Type B pancreatic cell (in vitro differentiated cells): ENCODE measurements at regions not wholly inside any gene's neighbourhood (a gene's known extent, or its start where the extent isn't known, plus 50 kb on each side); places are given as distances from the start of the nearest gene placed in this dataset.
"Not testable (repeated sequence)": the region's sequence is repeated elsewhere in the genome, so short reads cannot be mapped to it uniquely, and the experiment has no call there.

Source experiments
- DNase-seq: peaks from one replicate; pipeline ENCODE4 v3.0.0; 2021; ENCODE audit warnings: mixed read lengths; ENCODE audit not compliant: unreplicated experiment; ENCODE audit errors: extremely low spot score
- H3K27ac Mint-ChIP-seq: 2 replicates; pipeline ENCODE4 v1.8.0; 2021; ENCODE audit warnings: mild to moderate bottlenecking, mixed read lengths
- H3K27me3 Mint-ChIP-seq: 2 replicates; pipeline ENCODE4 v1.8.0; 2021; ENCODE audit warnings: mixed read lengths
- H3K36me3 Mint-ChIP-seq: 2 replicates; pipeline ENCODE4 v1.8.0; 2021; ENCODE audit warnings: mixed read lengths
- H3K4me1 Mint-ChIP-seq: one replicate; pipeline ENCODE4 v1.8.0; 2021; ENCODE audit warnings: mixed read lengths; ENCODE audit not compliant: unreplicated experiment
- H3K4me3 Mint-ChIP-seq: 2 replicates; pipeline ENCODE4 v1.8.0; 2021; ENCODE audit warnings: mild to moderate bottlenecking, mixed read lengths
- H3K9me3 Mint-ChIP-seq: 2 replicates; pipeline ENCODE4 v1.8.0; 2021; ENCODE audit warnings: mixed read lengths
- CTCF ChIP-seq: fragments of 200-600 bp; sonication (generic); conservative IDR thresholded peaks from 2 replicates; pipeline ENCODE4 v1.5.0; 2021; ENCODE audit warnings: antibody characterized with exemption, mild to moderate bottlenecking

DNA sequence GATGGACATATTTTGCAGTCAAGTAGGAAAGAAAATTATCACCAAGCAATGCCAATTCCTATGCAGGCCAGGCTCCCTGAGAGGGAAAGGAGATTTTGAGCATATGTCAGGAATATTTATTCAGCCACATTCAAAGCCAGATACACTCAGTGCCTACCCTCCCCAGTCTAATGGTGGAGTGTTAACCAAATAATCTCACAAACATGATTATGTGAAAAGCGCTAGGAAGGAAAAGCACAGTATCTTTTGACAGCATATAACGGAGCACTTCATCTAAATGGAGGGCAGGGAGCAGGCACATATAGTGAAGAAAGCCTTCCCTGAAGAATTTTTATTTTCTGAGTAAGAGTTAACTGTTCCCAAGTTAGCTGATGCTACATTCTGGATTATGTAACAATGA lies 80.3 kb upstream of the SLC30A5 start:
- H3K27me3 Mint-ChIP-seq, result peaks cover 9% of the 10 kb centered on the region
- H3K4me1 Mint-ChIP-seq, result peaks cover 4% of the 10 kb centered on the region
- H3K27ac Mint-ChIP-seq, result no peak overlapping the region
- no peak for DNase-seq
- no peak overlapping the region for H3K4me3 Mint-ChIP-seq
- H3K36me3 Mint-ChIP-seq, result no peaks in the 10 kb centered on the region
- no peak for TF ChIP-seq CTCF
- H3K9me3 Mint-ChIP-seq, result peaks cover 13% of the 10 kb centered on the region

GRCh38 chr5:69014007-69014406 lies 79.8 kb upstream of the SLC30A5 start:
- DNase-seq, H3K4me3 Mint-ChIP-seq, H3K27ac Mint-ChIP-seq, H3K4me1 Mint-ChIP-seq, H3K27me3 Mint-ChIP-seq, H3K36me3 Mint-ChIP-seq: not testable (repeated sequence)
- peaks cover 13% of the 10 kb centered on the region for H3K9me3 Mint-ChIP-seq

DNA sequence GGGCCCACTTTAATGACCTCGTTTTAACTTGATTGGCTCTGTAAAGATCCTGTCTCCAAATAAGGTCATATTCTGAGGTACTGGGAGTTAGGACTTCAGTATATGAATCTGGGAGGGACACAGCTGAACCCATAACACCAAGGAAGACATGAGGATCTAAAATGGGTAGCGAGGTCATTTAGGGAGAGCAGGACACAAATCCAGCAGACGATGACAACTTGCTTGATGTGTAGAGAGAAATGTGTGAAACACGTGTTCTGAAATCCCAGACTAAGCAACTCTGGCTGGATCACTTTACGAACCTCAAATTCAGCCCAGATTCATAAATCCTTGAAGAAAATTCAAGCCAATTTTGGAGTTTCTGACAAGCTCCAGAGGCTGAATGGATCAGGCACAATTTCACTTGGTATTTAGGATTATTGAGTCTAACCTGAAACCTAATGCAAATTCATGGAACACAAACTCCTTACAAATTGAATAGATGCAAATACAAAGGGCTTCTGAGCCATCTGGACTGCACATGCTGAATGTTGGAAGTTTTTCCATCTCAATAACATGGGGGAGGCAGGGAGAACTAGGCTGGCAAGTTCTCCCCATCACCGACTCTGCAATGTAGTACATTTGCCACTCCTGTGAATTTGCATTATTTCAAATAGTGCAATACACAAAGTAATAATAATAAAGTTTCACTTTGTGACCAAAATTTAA lies 74.0 kb upstream of the SLC30A5 start:
- peaks cover 4% of the 10 kb centered on the region for H3K9me3 Mint-ChIP-seq
- no peak for TF ChIP-seq CTCF
- H3K4me1 Mint-ChIP-seq, result no peaks in the 10 kb centered on the region
- peaks cover 7% of the 10 kb centered on the region for H3K27me3 Mint-ChIP-seq
- H3K4me3 Mint-ChIP-seq, result no peak overlapping the region
- H3K27ac Mint-ChIP-seq, result no peak overlapping the region
- DNase-seq, result no peak
- no peaks in the 10 kb centered on the region for H3K36me3 Mint-ChIP-seq

- H3K27me3 Mint-ChIP-seq, result peaks cover 5% of the 10 kb centered on the region
- H3K27ac Mint-ChIP-seq, result no peak overlapping the region
- H3K9me3 Mint-ChIP-seq, result peaks cover 4% of the 10 kb centered on the region
- H3K36me3 Mint-ChIP-seq, result no peaks in the 10 kb centered on the region
- TF ChIP-seq CTCF, result peak; percentile 79
- DNase-seq, result no peak
- no peaks in the 10 kb centered on the region for H3K4me1 Mint-ChIP-seq
- no peak overlapping the region for H3K4me3 Mint-ChIP-seq
Measured at GRCh38 chr5:69024241-69024651, 69.6 kb upstream of the SLC30A5 start.

DNA sequence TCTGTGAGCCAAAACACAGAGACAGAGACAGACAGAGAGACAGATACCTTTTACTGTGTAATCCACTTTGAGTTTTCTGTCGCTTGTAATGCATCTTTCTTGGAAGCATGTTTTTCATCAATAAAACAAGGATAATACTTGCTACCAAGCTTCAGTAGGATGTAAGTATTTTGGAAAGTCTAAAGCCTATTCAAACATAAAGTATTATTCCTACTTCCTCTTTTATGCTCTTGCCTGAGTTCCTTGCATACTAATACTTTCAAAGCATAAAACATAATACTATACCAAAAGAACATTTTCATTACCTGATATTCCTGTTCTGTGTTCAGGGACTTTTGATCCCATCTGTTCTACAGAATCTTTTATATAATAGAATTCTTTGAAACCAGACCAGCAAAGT lies 64.5 kb upstream of the SLC30A5 start:
- H3K4me1 Mint-ChIP-seq, result peaks cover 14% of the 10 kb centered on the region
- peaks cover 2% of the 10 kb centered on the region for H3K27me3 Mint-ChIP-seq
- no peaks in the 10 kb centered on the region for H3K36me3 Mint-ChIP-seq
- DNase-seq, result no peak
- peaks cover 2% of the 10 kb centered on the region for H3K9me3 Mint-ChIP-seq
- TF ChIP-seq CTCF, result no peak
- H3K27ac Mint-ChIP-seq, result no peak overlapping the region
- no peak overlapping the region for H3K4me3 Mint-ChIP-seq

DNA sequence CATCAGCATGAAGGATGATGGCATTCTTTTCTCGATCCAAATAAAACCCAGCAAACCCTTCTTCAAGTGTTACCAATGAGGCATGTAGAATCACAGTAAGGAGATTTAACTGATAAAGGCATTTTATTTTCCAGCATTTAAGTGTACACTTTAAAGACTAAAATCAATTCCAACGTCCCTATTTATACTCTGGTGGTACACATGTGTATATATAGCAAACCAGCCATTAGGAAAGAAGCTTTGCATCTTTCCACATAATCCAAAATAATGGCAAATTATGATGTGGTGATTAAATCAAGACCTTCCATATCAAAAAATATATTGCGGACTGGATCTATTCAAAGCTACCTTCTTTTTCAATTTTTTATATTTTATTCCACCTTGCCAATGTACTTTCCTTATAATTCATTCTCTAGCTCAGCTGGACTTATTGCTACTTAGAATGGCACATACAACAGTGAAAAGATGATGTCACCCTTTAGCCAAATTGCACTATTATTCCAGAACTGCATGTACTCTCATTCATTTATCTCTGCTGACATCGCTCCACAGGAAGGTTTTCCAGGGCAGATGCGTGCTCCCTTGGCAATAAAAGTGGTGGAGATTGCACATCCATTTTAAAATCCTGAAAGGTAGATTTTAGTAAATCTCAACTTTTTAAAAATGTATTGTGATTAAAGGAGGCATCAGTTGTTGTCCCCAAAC lies 63.3 kb upstream of the SLC30A5 start:
- no peak for DNase-seq
- TF ChIP-seq CTCF, result no peak
- Mint-ChIP-seq H3K4me1 (peaks cover 14% of the 10 kb centered on the region), H3K27me3 (no peaks in the 10 kb centered on the region), H3K9me3 (no peaks in the 10 kb centered on the region), H3K36me3 (no peaks in the 10 kb centered on the region), H3K4me3 (no peak overlapping the region), H3K27ac (no peak overlapping the region)
